Activated CD8-positive, alpha-beta memory T cell treated with anti-CD3 and anti-CD28 coated beads for 48 hours (primary cell): ENCODE measurements at regions not wholly inside any gene's neighbourhood (a gene's known extent, or its start where the extent isn't known, plus 50 kb on each side); places are given as distances from the start of the nearest gene placed in this dataset.

Source experiments
- DNase-seq, 3 experiments: peaks; one replicate each; pipeline ENCODE4 v3.0.0-alpha.2; 2020; ENCODE audit warnings: low read depth in 2 of 3, low spot score in 2 of 3

- no peak for DNase-seq
Measured at GRCh38 chr15:29429584-29429983, 160.0 kb upstream of the NSMCE3 start.

- DNase-seq = no peak
Measured at GRCh38 chr15:29428925-29429573, 159.4 kb upstream of the NSMCE3 start.

GRCh38 chr15:29425864-29426263 is 156.2 kb upstream of the NSMCE3 start:
- DNase-seq = no peak

GRCh38 chr15:29424118-29424517 is 154.5 kb upstream of the NSMCE3 start:
- DNase-seq = no peak

GRCh38 chr15:29422606-29423005 is 153.0 kb upstream of the NSMCE3 start:
- no peak for DNase-seq

DNA sequence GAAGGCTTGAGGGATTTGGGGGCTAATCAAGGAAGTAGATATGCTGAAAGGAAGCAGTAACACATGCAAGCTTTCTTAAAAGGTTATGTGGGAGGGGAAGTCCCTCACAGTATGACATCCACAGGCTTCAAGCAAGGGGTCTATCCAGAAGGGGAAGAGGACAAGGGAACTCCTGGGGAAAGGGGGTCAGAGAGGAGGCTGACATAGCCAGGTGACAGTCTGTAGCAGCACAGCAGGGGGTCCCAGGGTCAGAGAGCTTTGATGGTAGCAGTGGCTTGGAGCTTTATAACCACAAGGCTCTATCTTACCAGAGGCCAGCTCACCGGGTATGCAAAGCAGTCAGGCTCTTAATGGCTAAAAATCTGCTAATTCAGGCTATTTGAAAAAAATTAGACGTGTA is 150.6 kb upstream of the NSMCE3 start:
- no peak for DNase-seq

DNA sequence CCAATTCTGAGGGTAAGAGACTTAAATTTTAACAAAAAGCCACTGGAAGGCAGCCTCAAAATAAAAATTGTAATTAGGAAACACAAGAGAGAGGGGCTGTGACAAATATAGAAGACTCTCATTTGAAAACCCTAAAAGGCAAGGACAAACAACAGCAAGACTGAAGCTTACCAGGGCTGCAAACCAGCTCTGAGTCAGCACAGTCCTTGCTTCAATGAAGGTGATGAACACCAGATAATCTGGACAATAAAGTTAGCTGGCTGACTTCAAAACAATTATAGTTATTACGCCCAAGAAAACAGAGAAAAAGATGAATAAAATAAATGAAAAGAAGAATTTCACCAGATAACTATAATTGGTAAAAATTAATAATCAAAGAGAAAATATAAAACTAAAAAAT is 149.3 kb upstream of the NSMCE3 start:
- DNase-seq = no peak

- DNase-seq = no peak
Measured at GRCh38 chr15:29418178-29418577, 148.6 kb upstream of the NSMCE3 start.

GRCh38 chr15:29411299-29411698 is 141.7 kb upstream of the NSMCE3 start:
- no peak for DNase-seq

DNA sequence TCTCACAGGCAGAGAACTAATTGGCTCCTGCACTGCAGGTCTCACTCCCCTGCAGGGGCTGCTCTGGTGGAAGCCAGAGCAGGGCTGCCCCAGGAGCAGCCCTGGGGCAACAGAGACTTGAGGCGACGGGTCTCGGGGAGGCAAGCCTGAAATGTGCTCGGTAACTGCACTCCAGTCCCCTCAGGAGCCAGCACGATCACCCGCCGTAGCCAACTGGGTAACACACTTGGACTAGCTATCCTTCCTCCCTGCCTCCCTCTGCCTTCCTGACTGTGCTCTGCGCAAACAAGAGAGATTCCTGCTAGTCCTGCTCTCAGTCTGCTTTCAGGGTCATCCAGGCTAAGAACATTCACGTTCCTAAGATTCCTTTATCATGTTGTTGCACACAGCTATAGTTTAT is 140.7 kb upstream of the NSMCE3 start:
- DNase-seq = no peak

- DNase-seq = no peak
Measured at GRCh38 chr15:29409890-29410289, 140.3 kb upstream of the NSMCE3 start.

GRCh38 chr15:29405564-29405963 is 135.9 kb upstream of the NSMCE3 start:
- DNase-seq = no peak

DNA sequence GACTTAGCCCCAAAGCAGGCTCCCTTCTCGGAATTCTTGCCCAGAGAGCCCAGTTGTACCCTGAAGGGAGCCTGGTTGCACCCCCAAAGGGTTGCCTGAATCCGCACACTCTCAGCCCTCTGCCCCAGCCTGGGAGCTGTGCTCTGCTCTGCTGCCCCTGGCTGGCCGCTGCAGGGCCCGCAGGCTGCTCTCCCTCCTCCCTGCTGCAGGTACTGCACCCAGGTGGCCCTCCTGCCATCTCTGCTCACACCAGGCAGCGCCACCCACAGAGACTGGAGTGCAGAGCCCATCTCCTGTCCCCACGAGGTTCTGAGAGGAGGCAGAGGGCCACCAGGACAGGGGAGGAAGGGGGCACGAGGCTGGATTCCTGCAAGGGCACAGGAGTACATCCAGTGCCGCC is 134.2 kb upstream of the NSMCE3 start:
- DNase-seq = no peak

DNA sequence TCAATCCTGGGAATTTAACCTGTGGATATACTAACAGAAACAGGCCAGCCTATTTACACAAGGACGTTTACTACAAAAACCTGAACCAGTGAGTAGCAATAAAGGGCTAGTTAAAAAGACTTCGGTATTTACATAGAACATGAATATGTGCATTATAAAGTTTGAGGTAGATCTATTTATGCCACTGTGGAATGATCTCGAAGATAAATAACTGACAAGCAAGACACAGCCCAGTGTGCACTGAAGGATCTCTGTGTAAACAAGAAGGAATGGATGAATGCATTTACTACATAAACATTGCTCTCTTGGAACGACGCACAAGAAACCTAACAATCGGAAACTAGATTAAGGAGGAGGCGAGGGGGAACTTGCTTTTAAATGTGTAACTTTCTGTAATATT is 132.0 kb upstream of the NSMCE3 start:
- no peak for DNase-seq

DNA sequence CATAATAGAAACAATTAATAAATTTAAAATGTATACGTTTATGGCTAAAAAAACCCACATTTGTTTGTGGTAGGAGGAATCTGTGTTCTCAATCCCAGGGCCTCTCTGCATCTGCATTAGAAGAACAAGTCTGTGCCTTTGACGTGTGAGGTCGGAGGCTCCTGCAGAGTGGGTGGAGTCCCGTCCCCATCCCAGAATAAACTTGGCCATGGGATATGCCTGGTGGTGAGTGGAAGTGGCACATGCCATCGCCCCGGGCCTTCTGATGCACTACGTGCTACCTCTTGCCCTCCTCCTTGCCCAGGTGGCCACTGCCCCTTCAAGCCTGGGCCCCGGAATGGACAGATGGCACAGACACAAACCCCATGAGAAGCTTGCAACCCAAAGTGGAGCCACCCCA is 131.1 kb upstream of the NSMCE3 start:
- no peak for DNase-seq

- DNase-seq = no peak
Measured at GRCh38 chr15:29398907-29399306, 129.3 kb upstream of the NSMCE3 start.

GRCh38 chr15:29396176-29396811 is 126.7 kb upstream of the NSMCE3 start:
- no peak for DNase-seq

GRCh38 chr15:29393443-29393842 is 123.8 kb upstream of the NSMCE3 start:
- no peak for DNase-seq

GRCh38 chr15:29392358-29392757 is 122.7 kb upstream of the NSMCE3 start:
- no peak for DNase-seq

- no peak for DNase-seq
Measured at GRCh38 chr15:29390051-29390450, 120.4 kb upstream of the NSMCE3 start.

GRCh38 chr15:29386523-29386922 is 116.9 kb upstream of the NSMCE3 start:
- DNase-seq = no peak

GRCh38 chr15:29383367-29383766 is 113.7 kb upstream of the NSMCE3 start:
- no peak for DNase-seq

- DNase-seq = no peak
Measured at GRCh38 chr15:29382862-29383261, 113.2 kb upstream of the NSMCE3 start.
